ENCODE measurements at regions not wholly inside any gene's neighbourhood (a gene's known extent, or its start where the extent isn't known, plus 50 kb on each side); places are given as distances from the start of the nearest gene placed in this dataset.
"Not testable (repeated sequence)": the region's sequence is repeated elsewhere in the genome, so short reads cannot be mapped to it uniquely, and the experiment has no call there.

GRCh38 chr7:156363751-156364150 is 276.8 kb upstream of the RNF32 start:
- no peak overlapping the region for H3K27ac ChIP-seq (ENCODE audit: low read depth in 2 of 2, low read length in 2 of 2)
- H3K27me3 ChIP-seq (ENCODE audit: control insufficient read depth, insufficient read depth, low read length), result no peaks in the 10 kb centered on the region
- H3K9me3 ChIP-seq (ENCODE audit: control insufficient read depth in 2 of 3, insufficient read depth in 1 of 3, low read length in 3 of 3), result no peaks in the 10 kb centered on the region
- no peak overlapping the region for H3K9ac ChIP-seq (ENCODE audit: low read length in 3 of 3)
- no peaks in the 10 kb centered on the region for H3K36me3 ChIP-seq (ENCODE audit: control insufficient read depth in 2 of 3, insufficient read depth in 3 of 3, low read length in 3 of 3)
- intact Hi-C loops (cut with DNase I), result no loop called here
- no peak for TF ChIP-seq CTCF (IDR thresholded peaks at IDR 0.05; ENCODE audit: borderline replicate concordance, extremely low read depth, insufficient read depth)
- DNase-seq, result no peak
- FAIRE-seq, result no peak
- no peaks in the 10 kb centered on the region for H3K4me1 ChIP-seq (ENCODE audit: control insufficient read depth in 2 of 3, insufficient read depth in 2 of 3, low read depth in 1 of 3, low read length in 3 of 3)
- no peak overlapping the region for H3K4me3 ChIP-seq (ENCODE audit: low read length in 3 of 3)

GRCh38 chr7:156360835-156361234 is 279.7 kb upstream of the RNF32 start:
- H3K36me3 ChIP-seq (ENCODE audit: control insufficient read depth in 2 of 3, insufficient read depth in 3 of 3, low read length in 3 of 3), result no peaks in the 10 kb centered on the region
- no peaks in the 10 kb centered on the region for H3K4me1 ChIP-seq (ENCODE audit: control insufficient read depth in 2 of 3, insufficient read depth in 2 of 3, low read depth in 1 of 3, low read length in 3 of 3)
- intact Hi-C loops (cut with DNase I), result no loop called here
- DNase-seq, result no peak
- H3K9ac ChIP-seq (ENCODE audit: low read length in 3 of 3), result no peak overlapping the region
- no peak for FAIRE-seq
- H3K27ac ChIP-seq (ENCODE audit: low read depth in 2 of 2, low read length in 2 of 2), result no peak overlapping the region
- TF ChIP-seq CTCF (IDR thresholded peaks at IDR 0.05; ENCODE audit: borderline replicate concordance, extremely low read depth, insufficient read depth), result no peak
- H3K4me3 ChIP-seq (ENCODE audit: low read length in 3 of 3), result no peak overlapping the region
- no peaks in the 10 kb centered on the region for H3K27me3 ChIP-seq (ENCODE audit: control insufficient read depth, insufficient read depth, low read length)
- H3K9me3 ChIP-seq (ENCODE audit: control insufficient read depth in 2 of 3, insufficient read depth in 1 of 3, low read length in 3 of 3), result no peaks in the 10 kb centered on the region

GRCh38 chr7:156356551-156356950 is 284.0 kb upstream of the RNF32 start:
- no peak for FAIRE-seq
- Histone ChIP-seq H3K9me3 (ENCODE audit: control insufficient read depth in 2 of 3, insufficient read depth in 1 of 3, low read length in 3 of 3) (no peaks in the 10 kb centered on the region), H3K27ac (ENCODE audit: low read depth in 2 of 2, low read length in 2 of 2) (no peak overlapping the region), H3K36me3 (ENCODE audit: control insufficient read depth in 2 of 3, insufficient read depth in 3 of 3, low read length in 3 of 3) (no peaks in the 10 kb centered on the region), H3K4me3 (ENCODE audit: low read length in 3 of 3) (no peak overlapping the region), H3K9ac (ENCODE audit: low read length in 3 of 3) (no peak overlapping the region), H3K4me1 (ENCODE audit: control insufficient read depth in 2 of 3, insufficient read depth in 2 of 3, low read depth in 1 of 3, low read length in 3 of 3) (no peaks in the 10 kb centered on the region), H3K27me3 (ENCODE audit: control insufficient read depth, insufficient read depth, low read length) (no peaks in the 10 kb centered on the region)
- no peak for TF ChIP-seq CTCF (IDR thresholded peaks at IDR 0.05; ENCODE audit: borderline replicate concordance, extremely low read depth, insufficient read depth)
- intact Hi-C loops (cut with DNase I), result no loop called here
- DNase-seq, result no peak

- Histone ChIP-seq H3K27ac (ENCODE audit: low read depth in 2 of 2, low read length in 2 of 2) (no peak overlapping the region), H3K9ac (ENCODE audit: low read length in 3 of 3) (no peak overlapping the region), H3K4me3 (ENCODE audit: low read length in 3 of 3) (no peak overlapping the region), H3K27me3 (ENCODE audit: control insufficient read depth, insufficient read depth, low read length) (no peaks in the 10 kb centered on the region), H3K9me3 (ENCODE audit: control insufficient read depth in 2 of 3, insufficient read depth in 1 of 3, low read length in 3 of 3) (no peaks in the 10 kb centered on the region), H3K36me3 (ENCODE audit: control insufficient read depth in 2 of 3, insufficient read depth in 3 of 3, low read length in 3 of 3) (no peaks in the 10 kb centered on the region), H3K4me1 (ENCODE audit: control insufficient read depth in 2 of 3, insufficient read depth in 2 of 3, low read depth in 1 of 3, low read length in 3 of 3) (no peaks in the 10 kb centered on the region)
- no peak for TF ChIP-seq CTCF (IDR thresholded peaks at IDR 0.05; ENCODE audit: borderline replicate concordance, extremely low read depth, insufficient read depth)
- FAIRE-seq (no peak), DNase-seq (no peak)
- intact Hi-C loops (cut with DNase I), result no loop called here
Measured at GRCh38 chr7:156353352-156353751, 287.2 kb upstream of the RNF32 start.

- H3K27me3 ChIP-seq (ENCODE audit: control insufficient read depth, insufficient read depth, low read length); H3K9ac ChIP-seq (ENCODE audit: low read length in 3 of 3); DNase-seq; FAIRE-seq; H3K36me3 ChIP-seq (ENCODE audit: control insufficient read depth in 2 of 3, insufficient read depth in 3 of 3, low read length in 3 of 3); H3K9me3 ChIP-seq (ENCODE audit: control insufficient read depth in 2 of 3, insufficient read depth in 1 of 3, low read length in 3 of 3); H3K27ac ChIP-seq (ENCODE audit: low read depth in 2 of 2, low read length in 2 of 2); H3K4me3 ChIP-seq (ENCODE audit: low read length in 3 of 3); H3K4me1 ChIP-seq (ENCODE audit: control insufficient read depth in 2 of 3, insufficient read depth in 2 of 3, low read depth in 1 of 3, low read length in 3 of 3); intact Hi-C loops (cut with DNase I): not testable (repeated sequence)
Measured at GRCh38 chr7:156347703-156348248, 292.8 kb upstream of the RNF32 start.

All from kidney (tissue), 13 donors.